ENCODE measurements at regions not wholly inside any gene's neighbourhood (a gene's known extent, or its start where the extent isn't known, plus 50 kb on each side); places are given as distances from the start of the nearest gene placed in this dataset.

DNA sequence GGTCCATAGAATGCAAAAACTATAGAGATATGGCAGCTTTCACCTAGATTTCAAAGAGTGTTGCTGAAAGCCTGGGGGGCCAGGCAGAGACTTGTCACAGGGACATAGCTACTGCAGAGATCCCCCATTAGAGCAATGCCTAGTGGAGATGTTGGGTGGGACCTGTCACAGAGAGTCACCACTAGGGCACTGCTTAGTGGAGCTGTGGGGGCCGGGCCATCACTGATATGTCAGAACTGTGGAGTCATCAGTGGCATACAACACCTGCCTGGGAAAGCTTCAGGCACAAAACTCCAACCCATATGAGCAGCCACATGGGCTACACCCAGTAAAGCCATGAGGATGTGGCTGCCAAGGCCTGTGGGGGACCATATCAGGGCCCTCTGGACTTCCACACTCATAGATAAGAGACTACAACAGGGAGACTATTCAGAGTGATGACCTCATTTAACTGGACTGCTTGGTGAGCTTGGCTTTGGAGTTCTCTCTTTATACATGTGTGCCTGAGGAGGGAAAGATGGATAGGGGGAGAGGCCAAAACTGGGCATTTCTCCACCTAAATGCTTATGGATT, 176.3 kb downstream of the ZNF621 start:
- TF ChIP-seq, protein P1, sequence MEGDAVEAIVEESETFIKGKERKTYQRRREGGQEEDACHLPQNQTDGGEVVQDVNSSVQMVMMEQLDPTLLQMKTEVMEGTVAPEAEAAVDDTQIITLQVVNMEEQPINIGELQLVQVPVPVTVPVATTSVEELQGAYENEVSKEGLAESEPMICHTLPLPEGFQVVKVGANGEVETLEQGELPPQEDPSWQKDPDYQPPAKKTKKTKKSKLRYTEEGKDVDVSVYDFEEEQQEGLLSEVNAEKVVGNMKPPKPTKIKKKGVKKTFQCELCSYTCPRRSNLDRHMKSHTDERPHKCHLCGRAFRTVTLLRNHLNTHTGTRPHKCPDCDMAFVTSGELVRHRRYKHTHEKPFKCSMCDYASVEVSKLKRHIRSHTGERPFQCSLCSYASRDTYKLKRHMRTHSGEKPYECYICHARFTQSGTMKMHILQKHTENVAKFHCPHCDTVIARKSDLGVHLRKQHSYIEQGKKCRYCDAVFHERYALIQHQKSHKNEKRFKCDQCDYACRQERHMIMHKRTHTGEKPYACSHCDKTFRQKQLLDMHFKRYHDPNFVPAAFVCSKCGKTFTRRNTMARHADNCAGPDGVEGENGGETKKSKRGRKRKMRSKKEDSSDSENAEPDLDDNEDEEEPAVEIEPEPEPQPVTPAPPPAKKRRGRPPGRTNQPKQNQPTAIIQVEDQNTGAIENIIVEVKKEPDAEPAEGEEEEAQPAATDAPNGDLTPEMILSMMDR (IDR thresholded peaks at IDR 0.05; ENCODE audit: borderline replicate concordance, control extremely low read depth, extremely low read depth, insufficient read depth, missing control alignments) = no peak
- in situ Hi-C loops (cut with MboI; ENCODE audit: low sequenced_read_pairs, unreplicated experiment) = no loop called here
- no peak for DNase-seq (ENCODE audit: low spot score)

DNA sequence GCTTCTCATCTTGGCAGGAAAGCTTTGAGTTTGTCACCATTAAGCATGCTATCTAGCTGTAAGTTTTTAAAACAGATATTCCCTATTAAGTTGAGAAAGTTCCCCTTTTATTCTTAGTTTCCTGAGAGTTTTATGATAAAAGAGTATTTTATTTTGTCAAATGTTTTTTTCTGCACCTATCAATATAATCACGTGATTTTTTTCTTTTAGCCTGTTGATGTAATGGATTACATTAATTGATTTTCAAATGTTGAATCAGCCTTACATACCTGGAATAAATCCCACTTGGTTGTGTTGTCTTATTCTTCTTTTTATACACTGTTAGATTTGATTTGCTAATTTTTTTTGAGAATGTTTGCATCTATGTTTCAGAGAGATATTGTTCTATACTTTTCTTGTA, 179.5 kb downstream of the ZNF621 start:
- TF ChIP-seq, protein P1 (IDR thresholded peaks at IDR 0.05; ENCODE audit: borderline replicate concordance, control extremely low read depth, extremely low read depth, insufficient read depth, missing control alignments) = no peak
- no peak for DNase-seq (ENCODE audit: low spot score)
- in situ Hi-C loops (cut with MboI; ENCODE audit: low sequenced_read_pairs, unreplicated experiment) = no loop called here

DNA sequence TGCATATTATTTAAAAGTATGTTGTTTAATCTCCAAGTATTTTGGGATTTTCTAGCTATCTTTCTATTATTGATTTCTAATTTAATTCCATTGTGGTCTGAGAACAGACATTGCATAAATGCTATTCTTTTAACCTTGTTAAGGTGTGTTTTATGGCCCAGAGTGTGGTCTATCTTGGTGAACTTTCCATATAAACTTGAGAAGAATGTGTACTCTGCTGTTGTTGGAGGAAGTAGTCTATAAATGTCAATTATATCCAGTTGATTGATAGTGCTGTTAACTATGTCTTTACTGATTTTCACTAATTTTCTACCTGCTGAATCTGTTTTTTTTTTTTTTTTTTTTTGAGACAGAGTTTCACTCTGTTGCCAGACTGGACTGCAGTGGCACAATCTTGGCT, 180.9 kb downstream of the ZNF621 start:
- in situ Hi-C loops (cut with MboI; ENCODE audit: low sequenced_read_pairs, unreplicated experiment) = no loop called here
- DNase-seq (ENCODE audit: low spot score) = no peak
- TF ChIP-seq, protein P1 (IDR thresholded peaks at IDR 0.05; ENCODE audit: borderline replicate concordance, control extremely low read depth, extremely low read depth, insufficient read depth, missing control alignments) = no peak

DNA sequence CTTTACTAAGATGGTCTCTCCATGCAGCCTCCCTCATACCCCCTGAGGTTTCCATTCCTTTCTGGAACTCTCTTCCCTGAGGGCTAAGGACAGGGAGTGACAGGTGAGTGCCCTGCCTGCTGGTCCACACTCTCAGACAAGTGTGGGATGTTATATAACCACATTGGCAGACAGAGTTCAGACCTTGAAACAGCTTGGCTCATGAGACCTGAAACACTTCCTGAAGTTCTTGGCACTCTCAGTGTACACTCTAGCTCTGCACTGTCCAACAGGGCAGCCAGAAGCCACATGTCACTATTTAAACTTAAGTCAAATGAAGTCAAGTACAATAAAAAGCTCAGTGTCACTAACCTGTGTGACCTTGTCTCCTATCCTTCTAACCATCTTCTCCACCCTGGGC, 188.5 kb downstream of the ZNF621 start:
- in situ Hi-C loops (cut with MboI; ENCODE audit: low sequenced_read_pairs, unreplicated experiment) = no loop called here
- TF ChIP-seq, protein P1 (IDR thresholded peaks at IDR 0.05; ENCODE audit: borderline replicate concordance, control extremely low read depth, extremely low read depth, insufficient read depth, missing control alignments) = no peak
- no peak for DNase-seq (ENCODE audit: low spot score)

DNA sequence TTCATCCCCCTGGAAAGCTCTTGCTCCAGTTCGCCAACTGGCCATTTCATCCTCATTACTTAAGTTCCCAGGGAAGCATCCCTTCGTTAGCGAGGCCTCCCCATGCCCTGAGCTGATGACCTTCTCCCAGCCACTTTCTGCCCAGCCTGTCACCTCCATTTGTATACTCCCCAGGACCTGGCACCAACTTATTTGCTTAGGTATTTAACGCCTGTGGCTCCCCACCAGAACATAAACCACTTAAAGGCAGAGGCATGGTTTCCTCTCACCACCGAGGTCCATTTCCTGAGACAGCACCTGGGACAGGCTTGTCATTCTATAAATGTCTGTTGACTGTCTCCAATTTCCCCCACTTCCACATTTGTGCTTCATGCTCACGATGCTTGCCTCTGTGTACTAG, 189.0 kb downstream of the ZNF621 start:
- no peak for DNase-seq (ENCODE audit: low spot score)
- TF ChIP-seq, protein P1 (IDR thresholded peaks at IDR 0.05; ENCODE audit: borderline replicate concordance, control extremely low read depth, extremely low read depth, insufficient read depth, missing control alignments) = no peak
- in situ Hi-C loops (cut with MboI; ENCODE audit: low sequenced_read_pairs, unreplicated experiment) = no loop called here

DNA sequence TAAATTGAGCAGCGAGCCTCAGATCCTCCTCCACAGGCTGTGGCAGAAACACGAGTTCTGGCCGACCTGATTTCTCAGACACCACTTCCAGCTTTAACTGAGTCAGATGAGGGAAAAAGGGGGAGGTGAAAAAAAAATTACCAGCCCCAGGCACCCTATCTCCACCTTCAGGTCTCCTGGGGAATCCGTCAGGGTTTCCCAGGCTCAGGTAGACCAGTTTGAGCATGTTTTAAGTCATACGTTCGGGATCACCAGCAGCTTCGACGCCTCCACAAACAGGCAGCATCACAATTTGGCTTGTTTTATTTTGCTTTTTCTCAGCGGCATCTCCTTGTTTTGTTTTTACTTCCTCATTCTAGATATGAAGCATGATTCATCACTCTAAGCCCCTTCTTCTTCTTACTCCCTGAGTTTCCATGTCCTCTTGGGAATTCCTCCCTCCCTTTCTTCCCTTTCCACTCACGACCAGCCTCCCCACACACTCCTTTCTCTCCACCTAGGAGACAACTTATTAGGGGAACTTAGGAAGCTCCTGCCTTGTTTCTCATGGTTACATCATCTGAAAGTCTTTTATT, 190.1 kb downstream of the ZNF621 start:
- in situ Hi-C loops (cut with MboI; ENCODE audit: low sequenced_read_pairs, unreplicated experiment) = no loop called here
- TF ChIP-seq, protein P1 (IDR thresholded peaks at IDR 0.05; ENCODE audit: borderline replicate concordance, control extremely low read depth, extremely low read depth, insufficient read depth, missing control alignments) = no peak
- DNase-seq (ENCODE audit: low spot score) = no peak

Data from GM13976 (cell line).